HepG2 (cell line): ENCODE measurements at regions not wholly inside any gene's neighbourhood (a gene's known extent, or its start where the extent isn't known, plus 50 kb on each side); places are given as distances from the start of the nearest gene placed in this dataset.

Experiments used
- ATAC-seq: fragments of 200-7000 bp; cut with Tn5 transposase; 3 replicates; pipeline ENCODE4 v1.9.1; 2020; ENCODE audit warnings: mild to moderate bottlenecking, moderate library complexity
- BruUV-seq: library from RNA; stranded (reverse); fragments of 400-500 nt; replicated peaks from 2 replicates; lab custom pipeline; 2021; lab: Mats Ljungman, UMichigan
- CTCF ChIA-PET: fragments of 300-600 bp; formaldehyde crosslinking; extraction: SDS; loops from one replicate; lab custom pipeline; 2021; ENCODE audit warnings: low total read pairs, inconsistent platforms, low intra/inter-chr PET ratio; lab: Yijun Ruan, JAX
- POLR2A ChIA-PET: fragments of 350-600 bp; sonication (Branson Sonifier 250); formaldehyde crosslinking; loops from one replicate; lab custom pipeline; 2020; ENCODE audit warnings: antibody characterized with exemption, inconsistent platforms; lab: Yijun Ruan, JAX
- DNase-seq: peaks from one replicate; pipeline ENCODE4 v3.0.0-alpha.2; 2015; ENCODE audit warnings: low spot score
- FAIRE-seq: peaks from 3 replicates; lab custom pipeline; 2011; peaks lifted over from hg19 to GRCh38; lab: Jason Lieb, UNC
- H2AFZ ChIP-seq: one replicate; pipeline ENCODE4 v1.6.1; 2011; ENCODE audit warnings: low read length, inconsistent platforms
- H3K27ac ChIP-seq: fragments of 300-600 bp; 3 replicates; pipeline ENCODE4 v1.8.0; 2011; ENCODE audit warnings: mixed run types, mild to moderate bottlenecking, mixed read lengths, low read length, inconsistent platforms; ENCODE audit not compliant: insufficient read depth; ENCODE audit errors: extremely low read length
- H3K27me3 ChIP-seq, 2 experiments: fragments of 200-600 bp in 1 of 2; 2 replicates in 1 of 2; 3 replicates in 1 of 2; pipeline versions ENCODE4 v1.6.0 to v1.8.0; 2011; ENCODE audit warnings: low read length in 2 of 2, mild to moderate bottlenecking in 2 of 2, moderate library complexity in 2 of 2, inconsistent platforms in 1 of 2; ENCODE audit not compliant: insufficient read depth in 2 of 2, control insufficient read depth in 1 of 2
- H3K36me3 ChIP-seq, 2 experiments: fragments of 200-600 bp in 1 of 2; replicated peaks in 1 of 2; 2 replicates in 1 of 2; 3 replicates in 1 of 2; pipeline versions ENCODE4 v1.5.1 to v1.8.0; 2011; ENCODE audit warnings: low read length in 2 of 2, inconsistent platforms in 1 of 2; ENCODE audit not compliant: insufficient read depth in 2 of 2, control insufficient read depth in 1 of 2
- H3K4me1 ChIP-seq: 2 replicates; pipeline ENCODE4 v1.5.1; 2012; ENCODE audit warnings: low read length, inconsistent platforms; ENCODE audit not compliant: insufficient read depth
- H3K4me2 ChIP-seq: 2 replicates; pipeline ENCODE4 v1.6.0; 2011; ENCODE audit warnings: low read depth, low read length, inconsistent platforms
- H3K4me3 ChIP-seq, 3 experiments: fragments of 200-600 bp in 1 of 3; sonication (generic), shearing (Covaris generic) in 1 of 3; replicated peaks in 1 of 3; 2 replicates each; pipeline ENCODE4 v1.5.1; 2011 to 2016; ENCODE audit warnings: low read length in 3 of 3, inconsistent platforms in 2 of 3, low read depth in 2 of 3, mild to moderate bottlenecking in 2 of 3, control low read depth in 1 of 3, mixed read lengths in 1 of 3; ENCODE audit not compliant: insufficient read depth in 1 of 3
- H3K79me2 ChIP-seq: one replicate; pipeline ENCODE4 v1.6.1; 2011; ENCODE audit warnings: low read length, inconsistent platforms; ENCODE audit not compliant: insufficient read depth
- H3K9ac ChIP-seq: 2 replicates; pipeline ENCODE4 v1.6.0; 2011; ENCODE audit warnings: mild to moderate bottlenecking, low read depth, low read length, inconsistent platforms; ENCODE audit not compliant: insufficient read depth
- H3K9me3 ChIP-seq: 2 replicates; pipeline ENCODE4 v1.5.1; 2012; ENCODE audit warnings: mild to moderate bottlenecking, low read length
- H4K20me1 ChIP-seq: 2 replicates; pipeline ENCODE4 v1.6.0; 2011; ENCODE audit warnings: inconsistent platforms, mild to moderate bottlenecking, low read length, moderate library complexity; ENCODE audit not compliant: insufficient read depth
- BORCS8-MEF2B ChIP-seq: sonication (generic); formaldehyde crosslinking; IDR thresholded peaks from 2 replicates; pipeline ENCODE4 v1.8.0; 2022; ENCODE audit warnings: mild to moderate bottlenecking, missing genetic modification reagents
- KAT8 ChIP-seq: IDR thresholded peaks from 2 replicates; pipeline ENCODE4 v1.6.1; 2016; ENCODE audit warnings: missing genetic modification reagents, missing compliant biosample characterization
- NFIC ChIP-seq: IDR thresholded peaks from 2 replicates; pipeline ENCODE4 v1.6.1; 2012; ENCODE audit warnings: mild to moderate bottlenecking, low read length, inconsistent platforms
- SMYD3 ChIP-seq: sonication (generic); formaldehyde crosslinking; IDR thresholded peaks from 2 replicates; pipeline ENCODE4 v1.8.1; 2023; ENCODE audit warnings: mild to moderate bottlenecking, missing genetic modification reagents
- ZNF329 ChIP-seq: sonication (generic); formaldehyde crosslinking; IDR thresholded peaks from 2 replicates; pipeline ENCODE4 v1.9.0; 2021; ENCODE audit warnings: low read depth, mild to moderate bottlenecking, missing genetic modification reagents
- ZNF768 ChIP-seq: sonication (generic); formaldehyde crosslinking; IDR thresholded peaks from 2 replicates; pipeline ENCODE4 v1.4.0; 2020; ENCODE audit warnings: missing genetic modification reagents
- ZNF777 ChIP-seq: sonication (generic); formaldehyde crosslinking; IDR thresholded peaks from 2 replicates; pipeline ENCODE4 v1.4.0; 2020; ENCODE audit warnings: missing genetic modification reagents
- WGBS: methylation state at CpG from one replicate; pipeline ENCODE4 v1.1.6; 2017; ENCODE audit warnings: low lambda C conversion rate; 5-methylcytosine and 5-hydroxymethylcytosine counted together
- in situ Hi-C: cut with HindIII; loops from 2 replicates; pipeline ENCODE4 v1.10.0; 2017; ENCODE audit warnings: low pct_unique_long_range_greater_than_20kb; ENCODE audit not compliant: extremely low pct_ligation_motif_present
- intact Hi-C: fragments of 100-400 bp; cut with micrococcal nuclease; formaldehyde crosslinking; loops from one replicate; pipeline ENCODE4 v1.10.0; 2022; ENCODE audit not compliant: unreplicated experiment
- TF ChIP-seq, protein P1 (sequence below): sonication (generic); formaldehyde crosslinking; IDR thresholded peaks from 2 replicates; pipeline ENCODE4 v1.8.0; 2022; ENCODE audit warnings: missing genetic modification reagents, low read depth, mild to moderate bottlenecking, borderline replicate concordance

DNA sequence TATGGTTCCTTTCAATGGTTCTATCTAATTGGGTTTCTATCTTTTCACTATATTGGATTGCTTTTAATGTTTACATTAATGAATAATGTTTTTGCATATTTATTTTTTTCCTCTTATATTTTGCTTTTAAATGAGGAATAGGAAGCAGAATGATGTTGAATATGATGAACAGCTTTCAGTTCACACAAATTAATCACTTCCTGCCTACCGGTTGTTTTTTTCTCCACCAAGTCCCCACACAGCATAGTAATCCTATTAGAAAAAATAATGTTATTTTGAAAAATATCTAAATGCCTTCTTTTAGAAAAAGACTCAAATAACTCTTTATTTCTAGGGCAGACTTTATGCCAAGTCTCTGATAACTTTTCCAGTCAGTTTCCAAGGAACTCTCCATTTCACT lies 184.9 kb upstream of the MIR17HG start (continued):
- TF ChIP-seq BORCS8-MEF2B (CRISPR knock-in tag) (no peak), SMYD3 (no peak), ZNF329 (CRISPR knock-in tag) (no peak)

DNA sequence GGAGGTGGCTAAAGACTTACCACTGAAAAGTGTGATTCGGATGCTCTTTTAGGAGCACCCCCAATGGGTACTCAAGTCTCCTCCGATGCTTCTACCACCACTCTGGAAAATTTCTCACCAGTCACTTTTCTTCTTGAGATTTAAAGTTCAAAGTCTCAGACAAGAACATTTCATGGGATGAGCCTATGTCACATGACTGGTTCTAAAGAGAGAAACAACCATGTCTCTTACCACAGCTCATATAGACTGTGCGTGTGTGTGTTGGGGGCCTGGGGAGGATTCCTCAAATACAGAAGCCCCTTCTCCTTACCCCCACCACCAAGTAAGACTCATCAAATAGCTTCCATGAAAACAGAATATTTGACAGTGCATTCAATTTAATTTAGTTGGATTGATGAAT lies 181.7 kb upstream of the MIR17HG start:
- H3K27ac ChIP-seq: no peak overlapping the region
- TF ChIP-seq ZNF777 (CRISPR knock-in tag) (no peak), KAT8 (no peak), ZNF768 (CRISPR knock-in tag) (no peak), NFIC (no peak)
- TF ChIP-seq, protein P1, sequence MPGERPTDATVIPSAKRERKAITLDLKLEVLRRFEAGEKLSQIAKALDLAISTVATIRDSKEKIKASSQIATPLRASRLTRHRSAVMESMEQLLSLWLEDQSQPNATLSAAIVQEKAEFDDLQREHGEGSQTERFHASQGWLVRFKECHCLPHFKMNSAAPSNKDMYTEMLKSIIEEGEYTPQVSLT: no peak
- in situ Hi-C loops: no loop called here
- ATAC-seq: no peak
- no peak overlapping the region for H2AFZ ChIP-seq
- no TSS peak for BruUV-seq
- H3K27me3 ChIP-seq: no peaks in the 10 kb centered on the region
- H3K36me3 ChIP-seq: no peaks in the 10 kb centered on the region
- H3K4me3 ChIP-seq: no peak overlapping the region
- no peak for FAIRE-seq
- H3K4me2 ChIP-seq: no peak overlapping the region
- 31% methylated on average over 3 of the region's 3 CpGs for WGBS
- intact Hi-C loops: no loop called here
- ChIA-PET CTCF (no interaction called here), POLR2A (no interaction called here)
- no peaks in the 10 kb centered on the region for H3K79me2 ChIP-seq
- DNase-seq: no peak
- no peaks in the 10 kb centered on the region for H4K20me1 ChIP-seq
- no peak overlapping the region for H3K9ac ChIP-seq
- H3K9me3 ChIP-seq: no peaks in the 10 kb centered on the region
- no peaks in the 10 kb centered on the region for H3K4me1 ChIP-seq
